ENCODE measurements at regions not wholly inside any gene's neighbourhood (a gene's known extent, or its start where the extent isn't known, plus 50 kb on each side); places are given as distances from the start of the nearest gene placed in this dataset.

GRCh38 chr12:4112734-4113325, 160.7 kb upstream of the CCND2 start:
- Histone ChIP-seq H4K8ac (ENCODE audit: low read depth, low read length) (no peak overlapping the region), H3K23ac (ENCODE audit: low read length) (no peak overlapping the region), H3K79me1 (ENCODE audit: low read length) (no peaks in the 10 kb centered on the region), H3K9ac (ENCODE audit: low read length) (no peak overlapping the region), H3K27ac (ENCODE audit: low read depth, low read length) (no peak overlapping the region), H2BK120ac (ENCODE audit: insufficient read depth, low read length, poor library complexity) (no peak overlapping the region), H2BK5ac (ENCODE audit: low read depth, low read length, poor library complexity) (no peak overlapping the region), H2AFZ (ENCODE audit: insufficient read depth, low read length, poor library complexity) (no peak overlapping the region), H3K79me2 (ENCODE audit: control insufficient read depth, insufficient read depth, low read length, poor library complexity) (no peaks in the 10 kb centered on the region), H3K4me1 (ENCODE audit: control insufficient read depth in 1 of 2, insufficient read depth in 2 of 2, low read length in 2 of 2) (peaks cover 24 to 25% of the 10 kb centered on the region in 2 experiments), H3K4ac (ENCODE audit: low read depth, low read length) (no peak overlapping the region), H3K4me3 (ENCODE audit: low read depth, low read length) (no peak overlapping the region), H3K9me3 (ENCODE audit: insufficient read depth, low read depth, low read length) (no peaks in the 10 kb centered on the region), H3K36me3 (ENCODE audit: control insufficient read depth in 1 of 2, insufficient read depth in 2 of 2, low read length in 2 of 2) (no peaks in the 10 kb centered on the region), H3K18ac (ENCODE audit: low read length) (no peak overlapping the region), H4K91ac (ENCODE audit: low read depth, low read length) (no peak overlapping the region), H4K12ac (ENCODE audit: low read depth, low read length) (no peak overlapping the region), H3K14ac (ENCODE audit: low read length) (no peak overlapping the region), H3K27me3 (ENCODE audit: insufficient read depth, low read length) (no peaks in the 10 kb centered on the region), H3K4me2 (ENCODE audit: low read length) (no peak overlapping the region), H2BK12ac (ENCODE audit: low read length) (no peak overlapping the region), H2AK5ac (ENCODE audit: low read length) (no peak overlapping the region)
- no CpG with 5 or more reads among the region's 2 CpGs for WGBS (ENCODE audit: extremely low coverage, insufficient coverage, insufficient read length)
- no peak for DNase-seq

GRCh38 chr12:4112290-4112689, 161.3 kb upstream of the CCND2 start:
- Histone ChIP-seq H2BK12ac (ENCODE audit: low read length) (no peak overlapping the region), H3K36me3 (ENCODE audit: control insufficient read depth in 1 of 2, insufficient read depth in 2 of 2, low read length in 2 of 2) (no peaks in the 10 kb centered on the region), H3K79me2 (ENCODE audit: control insufficient read depth, insufficient read depth, low read length, poor library complexity) (no peaks in the 10 kb centered on the region), H2BK5ac (ENCODE audit: low read depth, low read length, poor library complexity) (no peak overlapping the region), H3K4ac (ENCODE audit: low read depth, low read length) (no peak overlapping the region), H3K9ac (ENCODE audit: low read length) (no peak overlapping the region), H3K18ac (ENCODE audit: low read length) (no peak overlapping the region), H3K4me2 (ENCODE audit: low read length) (no peak overlapping the region), H4K91ac (ENCODE audit: low read depth, low read length) (no peak overlapping the region), H3K4me3 (ENCODE audit: low read depth, low read length) (no peak overlapping the region), H3K27me3 (ENCODE audit: insufficient read depth, low read length) (no peaks in the 10 kb centered on the region), H2AK5ac (ENCODE audit: low read length) (no peak overlapping the region), H3K9me3 (ENCODE audit: insufficient read depth, low read depth, low read length) (no peaks in the 10 kb centered on the region), H4K8ac (ENCODE audit: low read depth, low read length) (no peak overlapping the region), H2AFZ (ENCODE audit: insufficient read depth, low read length, poor library complexity) (no peak overlapping the region), H3K27ac (ENCODE audit: low read depth, low read length) (no peak overlapping the region), H3K23ac (ENCODE audit: low read length) (no peak overlapping the region), H3K14ac (ENCODE audit: low read length) (no peak overlapping the region), H3K79me1 (ENCODE audit: low read length) (no peaks in the 10 kb centered on the region), H2BK120ac (ENCODE audit: insufficient read depth, low read length, poor library complexity) (no peak overlapping the region), H4K12ac (ENCODE audit: low read depth, low read length) (no peak overlapping the region), H3K4me1 (ENCODE audit: control insufficient read depth in 1 of 2, insufficient read depth in 2 of 2, low read length in 2 of 2) (peaks cover 20 to 23% of the 10 kb centered on the region in 2 experiments)
- no peak for DNase-seq
- WGBS (ENCODE audit: extremely low coverage, insufficient coverage, insufficient read length) = no CpG with 5 or more reads among the region's 7 CpGs

GRCh38 chr12:4111010-4111409, 162.6 kb upstream of the CCND2 start:
- Histone ChIP-seq H3K4me2 (ENCODE audit: low read length) (no peak overlapping the region), H3K27ac (ENCODE audit: low read depth, low read length) (no peak overlapping the region), H3K27me3 (ENCODE audit: insufficient read depth, low read length) (no peaks in the 10 kb centered on the region), H3K79me1 (ENCODE audit: low read length) (no peaks in the 10 kb centered on the region), H2AFZ (ENCODE audit: insufficient read depth, low read length, poor library complexity) (no peak overlapping the region), H3K4me3 (ENCODE audit: low read depth, low read length) (no peak overlapping the region), H3K18ac (ENCODE audit: low read length) (no peak overlapping the region), H4K91ac (ENCODE audit: low read depth, low read length) (no peak overlapping the region), H3K14ac (ENCODE audit: low read length) (no peak overlapping the region), H3K9me3 (ENCODE audit: insufficient read depth, low read depth, low read length) (no peaks in the 10 kb centered on the region), H4K8ac (ENCODE audit: low read depth, low read length) (no peak overlapping the region), H4K12ac (ENCODE audit: low read depth, low read length) (no peak overlapping the region), H2AK5ac (ENCODE audit: low read length) (no peak overlapping the region), H3K23ac (ENCODE audit: low read length) (no peak overlapping the region), H3K9ac (ENCODE audit: low read length) (no peak overlapping the region), H2BK5ac (ENCODE audit: low read depth, low read length, poor library complexity) (no peak overlapping the region), H3K79me2 (ENCODE audit: control insufficient read depth, insufficient read depth, low read length, poor library complexity) (no peaks in the 10 kb centered on the region), H3K36me3 (ENCODE audit: control insufficient read depth in 1 of 2, insufficient read depth in 2 of 2, low read length in 2 of 2) (no peaks in the 10 kb centered on the region), H2BK120ac (ENCODE audit: insufficient read depth, low read length, poor library complexity) (no peak overlapping the region), H3K4me1 (ENCODE audit: control insufficient read depth in 1 of 2, insufficient read depth in 2 of 2, low read length in 2 of 2) (peaks cover 10 to 13% of the 10 kb centered on the region in 2 experiments), H2BK12ac (ENCODE audit: low read length) (no peak overlapping the region), H3K4ac (ENCODE audit: low read depth, low read length) (no peak overlapping the region)
- no CpG with 5 or more reads among the region's 5 CpGs for WGBS (ENCODE audit: extremely low coverage, insufficient coverage, insufficient read length)
- DNase-seq = no peak

- Histone ChIP-seq H3K9me3 (ENCODE audit: insufficient read depth, low read depth, low read length) (no peaks in the 10 kb centered on the region), H3K14ac (ENCODE audit: low read length) (no peak overlapping the region), H3K36me3 (ENCODE audit: control insufficient read depth in 1 of 2, insufficient read depth in 2 of 2, low read length in 2 of 2) (no peaks in the 10 kb centered on the region), H4K91ac (ENCODE audit: low read depth, low read length) (no peak overlapping the region), H4K8ac (ENCODE audit: low read depth, low read length) (no peak overlapping the region), H3K4me2 (ENCODE audit: low read length) (no peak overlapping the region), H3K79me1 (ENCODE audit: low read length) (no peaks in the 10 kb centered on the region), H3K4me1 (ENCODE audit: control insufficient read depth in 1 of 2, insufficient read depth in 2 of 2, low read length in 2 of 2) (peaks cover 3 to 4% of the 10 kb centered on the region in 2 experiments), H3K79me2 (ENCODE audit: control insufficient read depth, insufficient read depth, low read length, poor library complexity) (no peaks in the 10 kb centered on the region), H3K18ac (ENCODE audit: low read length) (no peak overlapping the region), H2AK5ac (ENCODE audit: low read length) (no peak overlapping the region), H2AFZ (ENCODE audit: insufficient read depth, low read length, poor library complexity) (no peak overlapping the region), H3K9ac (ENCODE audit: low read length) (no peak overlapping the region), H3K27me3 (ENCODE audit: insufficient read depth, low read length) (no peaks in the 10 kb centered on the region), H3K4ac (ENCODE audit: low read depth, low read length) (no peak overlapping the region), H2BK120ac (ENCODE audit: insufficient read depth, low read length, poor library complexity) (no peak overlapping the region), H3K27ac (ENCODE audit: low read depth, low read length) (no peak overlapping the region), H2BK12ac (ENCODE audit: low read length) (no peak overlapping the region), H2BK5ac (ENCODE audit: low read depth, low read length, poor library complexity) (no peak overlapping the region), H3K4me3 (ENCODE audit: low read depth, low read length) (no peak overlapping the region), H4K12ac (ENCODE audit: low read depth, low read length) (no peak overlapping the region), H3K23ac (ENCODE audit: low read length) (no peak overlapping the region)
- no CpG with 5 or more reads among the region's 5 CpGs for WGBS (ENCODE audit: extremely low coverage, insufficient coverage, insufficient read length)
- DNase-seq = no peak
Observed at GRCh38 chr12:4109826-4110225, 163.7 kb upstream of the CCND2 start.
